ENCODE measurements at regions not wholly inside any gene's neighbourhood (a gene's known extent, or its start where the extent isn't known, plus 50 kb on each side); places are given as distances from the start of the nearest gene placed in this dataset.

GRCh38 chr3:190746986-190747385 lies 115.5 kb downstream of the GMNC start (continued):
- no peak for TF ChIP-seq CHD7 (IDR thresholded peaks at IDR 0.05; ENCODE audit: insufficient replicate concordance, low read length)
- TF ChIP-seq E2F6 (IDR thresholded peaks at IDR 0.05): no peak
- TF ChIP-seq GABPA (IDR thresholded peaks at IDR 0.05; ENCODE audit: borderline replicate concordance, insufficient read depth, low read length): no peak
- TF ChIP-seq TAF1 (IDR thresholded peaks at IDR 0.05; ENCODE audit: low read depth, low read length): no peak
- no peak for TF ChIP-seq TAF7 (optimal IDR thresholded peaks at IDR 0.05; ENCODE audit: borderline replicate concordance, low read depth, low read length)
- no peak for TF ChIP-seq KDM4A (IDR thresholded peaks at IDR 0.05; ENCODE audit: low read depth, low read length, severe bottlenecking)
- no peak for TF ChIP-seq KDM1A (IDR thresholded peaks at IDR 0.05; ENCODE audit: borderline replicate concordance, low read length)
- TF ChIP-seq SP4 (IDR thresholded peaks at IDR 0.05; ENCODE audit: low read length): no peak
- no peak for TF ChIP-seq JUND (IDR thresholded peaks at IDR 0.05; ENCODE audit: low read length)
- no peak for TF ChIP-seq MAX (IDR thresholded peaks at IDR 0.05)
- TF ChIP-seq EZH2 (IDR thresholded peaks at IDR 0.05; ENCODE audit: low read depth, low read length, severe bottlenecking): no peak
- TF ChIP-seq POU5F1 (IDR thresholded peaks at IDR 0.05; ENCODE audit: low read depth, low read length): no peak

Measured in H1 (cell line).